Type B pancreatic cell (in vitro differentiated cells): ENCODE measurements at regions not wholly inside any gene's neighbourhood (a gene's known extent, or its start where the extent isn't known, plus 50 kb on each side); places are given as distances from the start of the nearest gene placed in this dataset.

ENCODE experiments used
- DNase-seq: peaks from one replicate; pipeline ENCODE4 v3.0.0; 2021; ENCODE audit warnings: mixed read lengths; ENCODE audit not compliant: unreplicated experiment; ENCODE audit errors: extremely low spot score
- H3K27ac Mint-ChIP-seq: 2 replicates; pipeline ENCODE4 v1.8.0; 2021; ENCODE audit warnings: mild to moderate bottlenecking, mixed read lengths
- H3K27me3 Mint-ChIP-seq: 2 replicates; pipeline ENCODE4 v1.8.0; 2021; ENCODE audit warnings: mixed read lengths
- H3K36me3 Mint-ChIP-seq: 2 replicates; pipeline ENCODE4 v1.8.0; 2021; ENCODE audit warnings: mixed read lengths
- H3K4me1 Mint-ChIP-seq: one replicate; pipeline ENCODE4 v1.8.0; 2021; ENCODE audit warnings: mixed read lengths; ENCODE audit not compliant: unreplicated experiment
- H3K4me3 Mint-ChIP-seq: 2 replicates; pipeline ENCODE4 v1.8.0; 2021; ENCODE audit warnings: mild to moderate bottlenecking, mixed read lengths
- H3K9me3 Mint-ChIP-seq: 2 replicates; pipeline ENCODE4 v1.8.0; 2021; ENCODE audit warnings: mixed read lengths
- TF ChIP-seq, protein P1 (sequence below): fragments of 200-600 bp; sonication (generic); conservative IDR thresholded peaks from 2 replicates; pipeline ENCODE4 v1.5.0; 2021; ENCODE audit warnings: antibody characterized with exemption, mild to moderate bottlenecking

DNA sequence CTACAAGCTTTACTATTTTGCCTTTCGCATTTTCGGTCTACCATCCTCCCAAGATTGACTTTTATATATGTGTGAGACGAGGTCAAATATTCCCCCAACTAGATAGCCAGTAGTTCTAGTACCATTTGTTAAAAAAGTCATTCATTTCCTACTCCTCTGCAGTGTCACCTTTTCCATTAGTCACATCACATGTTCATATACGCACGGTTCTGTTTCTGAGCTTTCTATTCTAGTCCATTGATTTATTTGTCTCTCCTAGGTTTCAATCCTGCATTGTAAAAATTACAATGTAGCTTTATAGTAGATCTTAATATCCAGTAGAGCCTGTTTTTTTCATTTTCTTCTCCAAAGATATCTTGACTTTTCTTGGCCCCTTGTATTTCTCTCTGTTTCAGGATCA, 528.7 kb upstream of the TRPC7 start:
- H3K9me3 Mint-ChIP-seq = no peaks in the 10 kb centered on the region
- DNase-seq = no peak
- H3K27me3 Mint-ChIP-seq = peaks cover 15% of the 10 kb centered on the region
- TF ChIP-seq, protein P1, sequence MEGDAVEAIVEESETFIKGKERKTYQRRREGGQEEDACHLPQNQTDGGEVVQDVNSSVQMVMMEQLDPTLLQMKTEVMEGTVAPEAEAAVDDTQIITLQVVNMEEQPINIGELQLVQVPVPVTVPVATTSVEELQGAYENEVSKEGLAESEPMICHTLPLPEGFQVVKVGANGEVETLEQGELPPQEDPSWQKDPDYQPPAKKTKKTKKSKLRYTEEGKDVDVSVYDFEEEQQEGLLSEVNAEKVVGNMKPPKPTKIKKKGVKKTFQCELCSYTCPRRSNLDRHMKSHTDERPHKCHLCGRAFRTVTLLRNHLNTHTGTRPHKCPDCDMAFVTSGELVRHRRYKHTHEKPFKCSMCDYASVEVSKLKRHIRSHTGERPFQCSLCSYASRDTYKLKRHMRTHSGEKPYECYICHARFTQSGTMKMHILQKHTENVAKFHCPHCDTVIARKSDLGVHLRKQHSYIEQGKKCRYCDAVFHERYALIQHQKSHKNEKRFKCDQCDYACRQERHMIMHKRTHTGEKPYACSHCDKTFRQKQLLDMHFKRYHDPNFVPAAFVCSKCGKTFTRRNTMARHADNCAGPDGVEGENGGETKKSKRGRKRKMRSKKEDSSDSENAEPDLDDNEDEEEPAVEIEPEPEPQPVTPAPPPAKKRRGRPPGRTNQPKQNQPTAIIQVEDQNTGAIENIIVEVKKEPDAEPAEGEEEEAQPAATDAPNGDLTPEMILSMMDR = no peak
- H3K27ac Mint-ChIP-seq = no peak overlapping the region
- no peak overlapping the region for H3K4me3 Mint-ChIP-seq
- no peaks in the 10 kb centered on the region for H3K36me3 Mint-ChIP-seq
- no peaks in the 10 kb centered on the region for H3K4me1 Mint-ChIP-seq

- no peak overlapping the region for H3K27ac Mint-ChIP-seq
- H3K4me3 Mint-ChIP-seq = no peak overlapping the region
- TF ChIP-seq, protein P1 = no peak
- H3K9me3 Mint-ChIP-seq = no peaks in the 10 kb centered on the region
- H3K27me3 Mint-ChIP-seq = peaks cover 32% of the 10 kb centered on the region
- H3K36me3 Mint-ChIP-seq = no peaks in the 10 kb centered on the region
- H3K4me1 Mint-ChIP-seq = no peaks in the 10 kb centered on the region
- DNase-seq = no peak
Observed at GRCh38 chr5:136892000-136892399, 526.7 kb upstream of the TRPC7 start.

- TF ChIP-seq, protein P1 = no peak
- H3K27me3 Mint-ChIP-seq = peaks cover 32% of the 10 kb centered on the region
- H3K4me1 Mint-ChIP-seq = no peaks in the 10 kb centered on the region
- DNase-seq = no peak
- no peaks in the 10 kb centered on the region for H3K36me3 Mint-ChIP-seq
- no peaks in the 10 kb centered on the region for H3K9me3 Mint-ChIP-seq
- no peak overlapping the region for H3K27ac Mint-ChIP-seq
- no peak overlapping the region for H3K4me3 Mint-ChIP-seq
Observed at GRCh38 chr5:136891175-136891972, 526.0 kb upstream of the TRPC7 start.

- TF ChIP-seq, protein P1 = no peak
- Mint-ChIP-seq H3K4me3 (no peak overlapping the region), H3K27ac (no peak overlapping the region), H3K27me3 (peaks cover 36% of the 10 kb centered on the region), H3K9me3 (no peaks in the 10 kb centered on the region), H3K36me3 (no peaks in the 10 kb centered on the region), H3K4me1 (no peaks in the 10 kb centered on the region)
- DNase-seq = no peak
Observed at GRCh38 chr5:136890431-136891148, 525.2 kb upstream of the TRPC7 start.

- Mint-ChIP-seq H3K4me1 (no peaks in the 10 kb centered on the region), H3K4me3 (no peak overlapping the region), H3K9me3 (no peaks in the 10 kb centered on the region), H3K27me3 (peaks cover 35% of the 10 kb centered on the region), H3K36me3 (no peaks in the 10 kb centered on the region), H3K27ac (no peak overlapping the region)
- DNase-seq = no peak
- TF ChIP-seq, protein P1 = no peak
Observed at GRCh38 chr5:136886608-136887007, 521.3 kb upstream of the TRPC7 start.
